ENCODE measurements at regions not wholly inside any gene's neighbourhood (a gene's known extent, or its start where the extent isn't known, plus 50 kb on each side); places are given as distances from the start of the nearest gene placed in this dataset.
A peak's percentile ranks its signal among the peaks of the same experiment; 100 is the strongest.

GRCh38 chr14:65854215-65854614 lies 441.7 kb downstream of the FUT8 start:
- TF ChIP-seq CTCF (IDR thresholded peaks at IDR 0.05) (no peak), POLR2A (IDR thresholded peaks at IDR 0.05) (peak in 1 of 3 donors; percentile 9)

All from body of pancreas (tissue), 4 donors.